GM12878 (cell line): ENCODE measurements at regions not wholly inside any gene's neighbourhood (a gene's known extent, or its start where the extent isn't known, plus 50 kb on each side); places are given as distances from the start of the nearest gene placed in this dataset.

Source experiments
- ATAC-seq: fragments of 200-7000 bp; cut with Tn5 transposase; 3 replicates; pipeline ENCODE4 v1.9.1; 2020; ENCODE audit warnings: mild to moderate bottlenecking, moderate library complexity
- BruUV-seq: library from RNA; stranded (reverse); fragments of 400-500 nt; replicated peaks from 2 replicates; lab custom pipeline; 2021; lab: Mats Ljungman, UMichigan
- CTCF ChIA-PET: fragments of 300-600 bp; sonication (Branson Sonifier 250); formaldehyde crosslinking; extraction: SDS; loops from one replicate; lab custom pipeline; 2021; ENCODE audit warnings: inconsistent platforms; lab: Yijun Ruan, JAX
- POLR2A ChIA-PET: fragments of 350-600 bp; formaldehyde crosslinking; extraction: SDS; loops from one replicate; lab custom pipeline; 2021; ENCODE audit warnings: inconsistent platforms; lab: Charles Lee
- RAD21 ChIA-PET: fragments of 300-600 bp; sonication (Branson Sonifier 250); formaldehyde crosslinking; loops from one replicate; lab custom pipeline; 2023; ENCODE audit warnings: antibody characterized with exemption; ENCODE audit not compliant: unreplicated experiment; lab: Charles Lee
- SMC1A ChIA-PET: fragments of 300-600 bp; sonication (Branson Sonifier 250); formaldehyde crosslinking; loops from one replicate; lab custom pipeline; 2023; ENCODE audit not compliant: unreplicated experiment, uncharacterized antibody; lab: Charles Lee
- DNase-seq: peaks from one replicate; pipeline ENCODE4 v3.0.0-alpha.2; 2011; ENCODE audit warnings: low read depth, low spot score
- FAIRE-seq: peaks from 3 replicates; lab custom pipeline; 2011; peaks lifted over from hg19 to GRCh38; lab: Jason Lieb, UNC
- H2AFZ ChIP-seq: 2 replicates; pipeline ENCODE4 v1.6.0; 2011; ENCODE audit warnings: low read depth, low read length, control low read depth; ENCODE audit not compliant: control insufficient read depth
- H3K27ac ChIP-seq: 2 replicates; pipeline ENCODE4 v1.5.1; 2011; ENCODE audit warnings: control low read depth; ENCODE audit not compliant: control insufficient read depth, insufficient read depth
- H3K27me3 ChIP-seq, 2 experiments: replicated peaks in 1 of 2; 2 replicates each; pipeline versions ENCODE4 v1.6.0 to v1.6.1; 2011; ENCODE audit warnings: low read length in 1 of 2; ENCODE audit not compliant: control insufficient read depth in 2 of 2, insufficient read depth in 2 of 2
- H3K36me3 ChIP-seq, 2 experiments: 2 replicates each; pipeline ENCODE4 v1.5.1; 2011; ENCODE audit warnings: low read length in 1 of 2; ENCODE audit not compliant: control insufficient read depth in 2 of 2, insufficient read depth in 2 of 2
- H3K4me1 ChIP-seq: 2 replicates; pipeline ENCODE4 v1.6.1; 2011; ENCODE audit warnings: mild to moderate bottlenecking, low read length, moderate library complexity, mixed read lengths; ENCODE audit not compliant: control insufficient read depth, insufficient read depth
- H3K4me2 ChIP-seq: 2 replicates; pipeline ENCODE4 v1.6.0; 2011; ENCODE audit warnings: control low read depth; ENCODE audit not compliant: control insufficient read depth, insufficient read depth
- H3K4me3 ChIP-seq: fragments of 200-600 bp; sonication (generic); 2 replicates; pipeline ENCODE4 v1.5.1; 2016
- H3K79me2 ChIP-seq: 2 replicates; pipeline ENCODE4 v1.6.0; 2011; ENCODE audit warnings: low read length; ENCODE audit not compliant: control insufficient read depth, insufficient read depth
- H3K9ac ChIP-seq: 2 replicates; pipeline ENCODE4 v1.8.0; 2011; ENCODE audit warnings: low read length, control low read depth, mixed read lengths; ENCODE audit not compliant: control insufficient read depth, insufficient read depth
- H3K9me3 ChIP-seq: replicated peaks from 3 replicates; pipeline ENCODE4 v1.5.1; 2011; ENCODE audit warnings: mild to moderate bottlenecking, low read length; ENCODE audit not compliant: control insufficient read depth, insufficient read depth
- H4K20me1 ChIP-seq: 2 replicates; pipeline ENCODE4 v1.6.0; 2011; ENCODE audit not compliant: control insufficient read depth, insufficient read depth
- BACH1 ChIP-seq: fragments of 450-650 bp; IDR thresholded peaks from 2 replicates; pipeline ENCODE4 v1.6.1; 2017; ENCODE audit warnings: mild to moderate bottlenecking, borderline replicate concordance
- ESRRA ChIP-seq: IDR thresholded peaks from 2 replicates; pipeline ENCODE4 v1.6.1; 2012; ENCODE audit warnings: mild to moderate bottlenecking, low read length, improper control_type of control experiment
- JUNB ChIP-seq: IDR thresholded peaks from 2 replicates; pipeline ENCODE4 v1.6.1; 2016; ENCODE audit warnings: antibody characterized with exemption, mild to moderate bottlenecking
- MYB ChIP-seq: fragments of 150-350 bp; IDR thresholded peaks from 2 replicates; pipeline ENCODE4 v1.6.1; 2014; ENCODE audit warnings: mild to moderate bottlenecking, low read depth, low read length, borderline replicate concordance
- MYC ChIP-seq: IDR thresholded peaks from 2 replicates; pipeline ENCODE4 v1.6.1; 2011; ENCODE audit warnings: mild to moderate bottlenecking, low read length, moderate library complexity, inconsistent platforms; ENCODE audit not compliant: insufficient read depth, insufficient replicate concordance, insufficient read length, severe bottlenecking
- TBL1XR1 ChIP-seq: IDR thresholded peaks from 2 replicates; pipeline ENCODE4 v1.6.1; 2012; ENCODE audit warnings: low read depth, low read length, improper control_type of control experiment
- TCF7 ChIP-seq: IDR thresholded peaks from 2 replicates; pipeline ENCODE4 v1.6.1; 2014; ENCODE audit warnings: antibody characterized with exemption, borderline replicate concordance
- YY1 ChIP-seq: IDR thresholded peaks from 2 replicates; pipeline ENCODE4 v1.6.1; 2011; ENCODE audit warnings: low read depth, mild to moderate bottlenecking, low read length
- WGBS: methylation state at CpG from one replicate; pipeline ENCODE4 v1.1.6; 2016; ENCODE audit warnings: low lambda C conversion rate; ENCODE audit not compliant: insufficient replicate concordance, insufficient coverage; ENCODE audit errors: missing lambda C conversion rate; 5-methylcytosine and 5-hydroxymethylcytosine counted together
- in situ Hi-C: fragments of 300-500 bp; cut with MboI; formaldehyde crosslinking; loops from 9 replicates; pipeline ENCODE4 v1.14.3; 2018; ENCODE audit warnings: mixed read lengths
- intact Hi-C: fragments of 100-400 bp; cut with micrococcal nuclease; formaldehyde crosslinking; loops from one replicate; pipeline ENCODE4 v1.14.2; 2022; ENCODE audit not compliant: unreplicated experiment
- TF ChIP-seq, protein P1 (sequence below): IDR thresholded peaks from 2 replicates; pipeline ENCODE4 v1.6.1; 2011; ENCODE audit warnings: borderline replicate concordance, low read depth, mild to moderate bottlenecking, moderate library complexity, low read length; ENCODE audit not compliant: insufficient read depth, poor library complexity, severe bottlenecking
- TF ChIP-seq, protein P2 (sequence below): fragments of 450-650 bp; IDR thresholded peaks from 2 replicates; pipeline ENCODE4 v1.6.1; 2017; ENCODE audit warnings: low read depth, mild to moderate bottlenecking, moderate library complexity
- TF ChIP-seq, protein P3 (sequence below): IDR thresholded peaks from 2 replicates; pipeline ENCODE4 v1.6.1; 2011; ENCODE audit warnings: low read depth, mild to moderate bottlenecking, low read length, moderate library complexity, borderline replicate concordance; ENCODE audit errors: extremely low read depth

DNA sequence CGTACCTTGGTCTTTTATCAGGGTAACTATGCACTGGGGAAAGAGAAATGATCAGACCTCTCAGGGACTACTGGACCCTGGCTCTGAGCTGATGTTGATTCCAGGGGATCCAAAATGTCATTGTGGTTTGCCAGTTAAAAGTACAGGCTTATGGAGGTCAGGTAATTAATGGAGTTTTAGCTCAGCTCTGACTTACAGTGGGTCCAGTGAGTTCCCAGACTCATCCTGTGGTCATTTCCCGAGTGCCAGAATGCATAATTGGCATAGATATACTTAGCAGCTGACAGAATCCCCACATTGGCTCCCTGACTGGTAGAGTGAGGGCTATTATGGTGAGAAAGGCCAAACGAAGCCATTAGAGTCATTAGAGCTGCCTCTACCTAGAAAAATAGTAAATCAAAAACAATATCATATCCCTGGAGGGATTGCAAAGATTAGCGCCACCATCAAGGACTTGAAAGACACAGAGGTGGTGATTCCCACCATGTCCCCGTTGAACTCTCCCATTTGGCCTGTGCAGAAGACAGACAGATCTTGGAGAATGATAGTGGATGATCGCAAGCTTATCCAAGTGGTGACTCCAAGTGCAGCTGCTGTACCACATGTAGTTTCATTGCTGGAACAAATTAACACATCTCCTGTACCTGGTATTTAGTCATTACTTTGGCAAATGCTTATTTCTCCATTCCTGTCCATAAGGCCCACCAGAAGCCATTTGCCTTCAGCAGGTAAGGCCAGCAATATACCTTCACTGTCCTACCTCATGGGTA, 152.4 kb downstream of the THBS2 start:
- H3K36me3 ChIP-seq: no peaks in the 10 kb centered on the region
- no peak for TF ChIP-seq MYC
- TF ChIP-seq, protein P1, sequence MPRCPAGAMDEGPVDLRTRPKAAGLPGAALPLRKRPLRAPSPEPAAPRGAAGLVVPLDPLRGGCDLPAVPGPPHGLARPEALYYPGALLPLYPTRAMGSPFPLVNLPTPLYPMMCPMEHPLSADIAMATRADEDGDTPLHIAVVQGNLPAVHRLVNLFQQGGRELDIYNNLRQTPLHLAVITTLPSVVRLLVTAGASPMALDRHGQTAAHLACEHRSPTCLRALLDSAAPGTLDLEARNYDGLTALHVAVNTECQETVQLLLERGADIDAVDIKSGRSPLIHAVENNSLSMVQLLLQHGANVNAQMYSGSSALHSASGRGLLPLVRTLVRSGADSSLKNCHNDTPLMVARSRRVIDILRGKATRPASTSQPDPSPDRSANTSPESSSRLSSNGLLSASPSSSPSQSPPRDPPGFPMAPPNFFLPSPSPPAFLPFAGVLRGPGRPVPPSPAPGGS: no peak
- TF ChIP-seq YY1: no peak
- TF ChIP-seq, protein P2, sequence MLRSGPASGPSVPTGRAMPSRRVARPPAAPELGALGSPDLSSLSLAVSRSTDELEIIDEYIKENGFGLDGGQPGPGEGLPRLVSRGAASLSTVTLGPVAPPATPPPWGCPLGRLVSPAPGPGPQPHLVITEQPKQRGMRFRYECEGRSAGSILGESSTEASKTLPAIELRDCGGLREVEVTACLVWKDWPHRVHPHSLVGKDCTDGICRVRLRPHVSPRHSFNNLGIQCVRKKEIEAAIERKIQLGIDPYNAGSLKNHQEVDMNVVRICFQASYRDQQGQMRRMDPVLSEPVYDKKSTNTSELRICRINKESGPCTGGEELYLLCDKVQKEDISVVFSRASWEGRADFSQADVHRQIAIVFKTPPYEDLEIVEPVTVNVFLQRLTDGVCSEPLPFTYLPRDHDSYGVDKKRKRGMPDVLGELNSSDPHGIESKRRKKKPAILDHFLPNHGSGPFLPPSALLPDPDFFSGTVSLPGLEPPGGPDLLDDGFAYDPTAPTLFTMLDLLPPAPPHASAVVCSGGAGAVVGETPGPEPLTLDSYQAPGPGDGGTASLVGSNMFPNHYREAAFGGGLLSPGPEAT: no peak
- TF ChIP-seq MYB: no peak
- no peak for TF ChIP-seq BACH1
- no peak for TF ChIP-seq ESRRA
- TF ChIP-seq, protein P3, sequence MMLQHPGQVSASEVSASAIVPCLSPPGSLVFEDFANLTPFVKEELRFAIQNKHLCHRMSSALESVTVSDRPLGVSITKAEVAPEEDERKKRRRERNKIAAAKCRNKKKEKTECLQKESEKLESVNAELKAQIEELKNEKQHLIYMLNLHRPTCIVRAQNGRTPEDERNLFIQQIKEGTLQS: no peak
- no peak for TF ChIP-seq TBL1XR1
- no peak for TF ChIP-seq TCF7
- no peak for TF ChIP-seq JUNB
- H3K9ac ChIP-seq: no peak overlapping the region
- no peaks in the 10 kb centered on the region for H3K79me2 ChIP-seq
- no peak for ATAC-seq
- DNase-seq: no peak
- ChIA-PET RAD21 (interaction anchor here (0.6 kb wide), 1 partner anchor 15 kb away, joined by 3 read pairs; no protein-coding TSS in a partner anchor), POLR2A (no interaction called here), SMC1A (no interaction called here), CTCF (no interaction called here)
- FAIRE-seq: no peak
- H4K20me1 ChIP-seq: no peaks in the 10 kb centered on the region
- in situ Hi-C loops: no loop called here
- H3K27ac ChIP-seq: no peak overlapping the region
- BruUV-seq: no TSS peak
- no peak overlapping the region for H2AFZ ChIP-seq
- 14% methylated on average over 6 of the region's 6 CpGs for WGBS
- intact Hi-C loops: no loop called here
- H3K27me3 ChIP-seq: no peaks in the 10 kb centered on the region
- no peaks in the 10 kb centered on the region; the same call in 2 of the 3 replicates for H3K9me3 ChIP-seq
- H3K4me2 ChIP-seq: no peak overlapping the region
- no peaks in the 10 kb centered on the region for H3K4me1 ChIP-seq
- H3K4me3 ChIP-seq: no peak overlapping the region
